Neural cell (in vitro differentiated cells): ENCODE measurements at regions not wholly inside any gene's neighbourhood (a gene's known extent, or its start where the extent isn't known, plus 50 kb on each side); places are given as distances from the start of the nearest gene placed in this dataset.

ENCODE experiments used
- H2AFZ ChIP-seq: fragments of 200-600, 300-800 bp; sonication (generic), shearing (Covaris generic); 2 replicates; pipeline ENCODE4 v1.6.0; 2014; ENCODE audit warnings: low read depth, mild to moderate bottlenecking, antibody characterized with exemption, low read length, moderate library complexity
- H3F3A ChIP-seq: fragments of 200-600 bp; shearing (Covaris generic); 2 replicates; pipeline ENCODE4 v1.6.1; 2016; ENCODE audit warnings: mild to moderate bottlenecking, moderate library complexity, mixed read lengths, antibody characterized with exemption, low read length; ENCODE audit not compliant: insufficient read depth, poor library complexity, severe bottlenecking
- H3K27ac ChIP-seq: fragments of 200-600, 300-800 bp; sonication (generic), shearing (Covaris generic); 2 replicates; pipeline ENCODE4 v1.5.1; 2014; ENCODE audit warnings: mild to moderate bottlenecking, low read length, moderate library complexity
- H3K27me3 ChIP-seq: fragments of 300-800, 200-600 bp; sonication (generic), shearing (Covaris generic); 2 replicates; pipeline ENCODE4 v1.6.0; 2014; ENCODE audit warnings: mild to moderate bottlenecking, low read depth, low read length, moderate library complexity; ENCODE audit not compliant: insufficient read depth
- H3K36me3 ChIP-seq: fragments of 300-800, 200-600 bp; sonication (generic), shearing (Covaris generic); 2 replicates; pipeline ENCODE4 v1.5.1; 2014; ENCODE audit warnings: mild to moderate bottlenecking, antibody characterized with exemption, low read length, moderate library complexity; ENCODE audit not compliant: insufficient read depth
- H3K4me2 ChIP-seq: fragments of 300-800, 200-600 bp; sonication (generic), shearing (Covaris generic); 2 replicates; pipeline ENCODE4 v1.6.0; 2014; ENCODE audit warnings: mild to moderate bottlenecking, low read length
- H3K4me3 ChIP-seq: fragments of 300-800, 200-600 bp; sonication (generic), shearing (Covaris generic); 2 replicates; pipeline ENCODE4 v1.5.1; 2014; ENCODE audit warnings: mild to moderate bottlenecking, low read length, moderate library complexity
- H3K79me2 ChIP-seq: fragments of 200-600 bp; shearing (Covaris generic); replicated peaks from 2 replicates; pipeline ENCODE4 v1.6.0; 2014; ENCODE audit warnings: mild to moderate bottlenecking, low read length, moderate library complexity; ENCODE audit not compliant: insufficient read depth
- H3K9ac ChIP-seq: fragments of 300-800, 200-600 bp; sonication (generic), shearing (Covaris generic); 2 replicates; pipeline ENCODE4 v1.6.1; 2016; ENCODE audit warnings: mild to moderate bottlenecking, low read length, mixed read lengths
- H3K9me2 ChIP-seq: fragments of 200-600 bp; shearing (Covaris generic); 2 replicates; pipeline ENCODE4 v1.6.1; 2016; ENCODE audit warnings: mild to moderate bottlenecking, low read length, mixed read lengths; ENCODE audit not compliant: insufficient read depth
- H3K9me3 ChIP-seq: fragments of 200-600, 300-800 bp; sonication (generic), shearing (Covaris generic); 2 replicates; pipeline ENCODE4 v1.6.1; 2016; ENCODE audit warnings: mild to moderate bottlenecking, mixed run types, low read length, moderate library complexity, mixed read lengths
- H4K20me1 ChIP-seq: fragments of 200-600 bp; shearing (Covaris generic); 2 replicates; pipeline ENCODE4 v1.6.1; 2016; ENCODE audit warnings: mild to moderate bottlenecking, mixed run types; ENCODE audit not compliant: insufficient read depth
- EP300 ChIP-seq: fragments of 450-650 bp; conservative IDR thresholded peaks from 2 replicates; pipeline ENCODE4 v1.6.1; 2014; ENCODE audit warnings: antibody characterized with exemption, mild to moderate bottlenecking, moderate library complexity; ENCODE audit not compliant: poor library complexity, severe bottlenecking
- EZH2 ChIP-seq: fragments of 200-600, 300-800 bp; shearing (Covaris generic), sonication (generic); IDR thresholded peaks from 2 replicates; pipeline ENCODE4 v1.6.1; 2014; ENCODE audit warnings: antibody characterized with exemption, low read length, borderline replicate concordance, mild to moderate bottlenecking; ENCODE audit not compliant: insufficient read depth, poor library complexity, severe bottlenecking
- MXI1 ChIP-seq: fragments of 450-650 bp; conservative IDR thresholded peaks from 2 replicates; pipeline ENCODE4 v1.6.1; 2014; ENCODE audit warnings: antibody characterized with exemption, mild to moderate bottlenecking; ENCODE audit not compliant: poor library complexity, severe bottlenecking
- POLR2AphosphoS5 ChIP-seq: IDR thresholded peaks from 2 replicates; pipeline ENCODE4 v1.6.1; 2012
- RAD21 ChIP-seq: fragments of 450-650 bp; conservative IDR thresholded peaks from 2 replicates; pipeline ENCODE4 v1.6.1; 2014; ENCODE audit warnings: antibody characterized with exemption, mild to moderate bottlenecking, moderate library complexity
- SMC3 ChIP-seq: fragments of 450-650 bp; conservative IDR thresholded peaks from 2 replicates; pipeline ENCODE4 v1.6.1; 2014; ENCODE audit warnings: antibody characterized with exemption, mild to moderate bottlenecking, moderate library complexity; ENCODE audit not compliant: poor library complexity
- TAF1 ChIP-seq: IDR thresholded peaks from 2 replicates; pipeline ENCODE4 v1.6.1; 2012; ENCODE audit warnings: low read depth
- TF ChIP-seq, protein P1 (sequence below): fragments of 450-650 bp; IDR thresholded peaks from 2 replicates; pipeline ENCODE4 v1.5.1; 2014; ENCODE audit warnings: antibody characterized with exemption, mild to moderate bottlenecking, moderate library complexity; ENCODE audit not compliant: poor library complexity, severe bottlenecking
- TF ChIP-seq, protein P2 (sequence below): IDR thresholded peaks from 2 replicates; pipeline ENCODE4 v1.6.1; 2012; ENCODE audit warnings: borderline replicate concordance

DNA sequence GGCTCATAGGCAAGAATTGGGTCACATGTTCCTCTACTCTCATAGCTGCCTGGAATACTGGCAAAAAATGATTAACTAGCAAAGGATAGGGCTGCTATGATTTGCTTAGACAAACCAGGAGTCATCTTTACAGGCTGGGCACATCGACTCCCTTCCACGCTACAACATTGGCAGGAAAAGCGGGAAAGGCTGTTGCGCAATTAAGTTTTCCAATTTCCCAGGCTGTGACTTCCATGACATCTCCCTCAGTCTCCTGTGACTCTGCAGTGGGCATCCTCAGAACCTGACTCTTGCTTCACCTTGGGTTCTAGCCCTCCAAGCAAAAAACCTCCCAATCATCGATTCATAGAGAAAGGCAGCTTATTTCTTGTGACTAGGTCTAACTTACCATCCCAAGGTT is 184.5 kb upstream of the E2F7 start:
- Histone ChIP-seq H3K27me3 (no peaks in the 10 kb centered on the region), H3F3A (no peaks in the 10 kb centered on the region), H3K79me2 (no peaks in the 10 kb centered on the region), H3K9ac (no peak overlapping the region), H2AFZ (no peak overlapping the region), H4K20me1 (no peaks in the 10 kb centered on the region), H3K36me3 (no peaks in the 10 kb centered on the region), H3K4me2 (no peak overlapping the region), H3K9me3 (no peaks in the 10 kb centered on the region), H3K9me2 (no peaks in the 10 kb centered on the region), H3K4me3 (no peak overlapping the region), H3K27ac (no peak overlapping the region)
- TF ChIP-seq TAF1 (no peak), EZH2 (no peak), EP300 (no peak), SMC3 (no peak), RAD21 (no peak), MXI1 (no peak), POLR2AphosphoS5 (no peak)
- TF ChIP-seq, protein P1, sequence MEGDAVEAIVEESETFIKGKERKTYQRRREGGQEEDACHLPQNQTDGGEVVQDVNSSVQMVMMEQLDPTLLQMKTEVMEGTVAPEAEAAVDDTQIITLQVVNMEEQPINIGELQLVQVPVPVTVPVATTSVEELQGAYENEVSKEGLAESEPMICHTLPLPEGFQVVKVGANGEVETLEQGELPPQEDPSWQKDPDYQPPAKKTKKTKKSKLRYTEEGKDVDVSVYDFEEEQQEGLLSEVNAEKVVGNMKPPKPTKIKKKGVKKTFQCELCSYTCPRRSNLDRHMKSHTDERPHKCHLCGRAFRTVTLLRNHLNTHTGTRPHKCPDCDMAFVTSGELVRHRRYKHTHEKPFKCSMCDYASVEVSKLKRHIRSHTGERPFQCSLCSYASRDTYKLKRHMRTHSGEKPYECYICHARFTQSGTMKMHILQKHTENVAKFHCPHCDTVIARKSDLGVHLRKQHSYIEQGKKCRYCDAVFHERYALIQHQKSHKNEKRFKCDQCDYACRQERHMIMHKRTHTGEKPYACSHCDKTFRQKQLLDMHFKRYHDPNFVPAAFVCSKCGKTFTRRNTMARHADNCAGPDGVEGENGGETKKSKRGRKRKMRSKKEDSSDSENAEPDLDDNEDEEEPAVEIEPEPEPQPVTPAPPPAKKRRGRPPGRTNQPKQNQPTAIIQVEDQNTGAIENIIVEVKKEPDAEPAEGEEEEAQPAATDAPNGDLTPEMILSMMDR, result no peak
- TF ChIP-seq, protein P2, sequence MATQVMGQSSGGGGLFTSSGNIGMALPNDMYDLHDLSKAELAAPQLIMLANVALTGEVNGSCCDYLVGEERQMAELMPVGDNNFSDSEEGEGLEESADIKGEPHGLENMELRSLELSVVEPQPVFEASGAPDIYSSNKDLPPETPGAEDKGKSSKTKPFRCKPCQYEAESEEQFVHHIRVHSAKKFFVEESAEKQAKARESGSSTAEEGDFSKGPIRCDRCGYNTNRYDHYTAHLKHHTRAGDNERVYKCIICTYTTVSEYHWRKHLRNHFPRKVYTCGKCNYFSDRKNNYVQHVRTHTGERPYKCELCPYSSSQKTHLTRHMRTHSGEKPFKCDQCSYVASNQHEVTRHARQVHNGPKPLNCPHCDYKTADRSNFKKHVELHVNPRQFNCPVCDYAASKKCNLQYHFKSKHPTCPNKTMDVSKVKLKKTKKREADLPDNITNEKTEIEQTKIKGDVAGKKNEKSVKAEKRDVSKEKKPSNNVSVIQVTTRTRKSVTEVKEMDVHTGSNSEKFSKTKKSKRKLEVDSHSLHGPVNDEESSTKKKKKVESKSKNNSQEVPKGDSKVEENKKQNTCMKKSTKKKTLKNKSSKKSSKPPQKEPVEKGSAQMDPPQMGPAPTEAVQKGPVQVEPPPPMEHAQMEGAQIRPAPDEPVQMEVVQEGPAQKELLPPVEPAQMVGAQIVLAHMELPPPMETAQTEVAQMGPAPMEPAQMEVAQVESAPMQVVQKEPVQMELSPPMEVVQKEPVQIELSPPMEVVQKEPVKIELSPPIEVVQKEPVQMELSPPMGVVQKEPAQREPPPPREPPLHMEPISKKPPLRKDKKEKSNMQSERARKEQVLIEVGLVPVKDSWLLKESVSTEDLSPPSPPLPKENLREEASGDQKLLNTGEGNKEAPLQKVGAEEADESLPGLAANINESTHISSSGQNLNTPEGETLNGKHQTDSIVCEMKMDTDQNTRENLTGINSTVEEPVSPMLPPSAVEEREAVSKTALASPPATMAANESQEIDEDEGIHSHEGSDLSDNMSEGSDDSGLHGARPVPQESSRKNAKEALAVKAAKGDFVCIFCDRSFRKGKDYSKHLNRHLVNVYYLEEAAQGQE, result no peak

DNA sequence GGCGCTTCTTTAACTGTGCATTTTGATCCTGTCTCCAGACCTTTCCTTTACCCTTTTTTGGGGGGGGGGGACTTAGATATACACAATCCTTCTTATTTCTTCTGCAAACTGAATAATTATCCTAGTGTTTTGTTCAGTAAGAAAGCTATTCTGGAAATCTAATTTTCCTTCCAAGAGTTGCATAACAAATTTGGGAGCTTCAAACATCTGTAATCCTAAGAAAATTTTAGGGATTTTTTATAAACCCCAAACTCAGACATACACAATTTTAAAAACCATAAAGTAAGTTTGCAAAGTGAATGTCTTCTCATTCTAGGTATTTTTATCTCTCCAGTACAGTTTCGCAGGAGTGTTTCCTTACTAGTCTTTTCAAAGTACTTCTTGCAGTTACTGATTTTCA is 182.7 kb upstream of the E2F7 start:
- H3K27me3 ChIP-seq, result no peaks in the 10 kb centered on the region
- H3K4me3 ChIP-seq, result no peak overlapping the region
- no peaks in the 10 kb centered on the region for H4K20me1 ChIP-seq
- no peaks in the 10 kb centered on the region for H3K79me2 ChIP-seq
- no peaks in the 10 kb centered on the region for H3K9me2 ChIP-seq
- no peak overlapping the region for H3K9ac ChIP-seq
- TF ChIP-seq RAD21 (no peak), MXI1 (no peak), SMC3 (no peak), EZH2 (no peak), EP300 (no peak), POLR2AphosphoS5 (no peak), TAF1 (no peak)
- TF ChIP-seq, protein P2, result no peak
- TF ChIP-seq, protein P1, result no peak
- no peak overlapping the region for H3K27ac ChIP-seq
- no peak overlapping the region for H2AFZ ChIP-seq
- no peak overlapping the region for H3K4me2 ChIP-seq
- no peaks in the 10 kb centered on the region for H3K36me3 ChIP-seq
- no peaks in the 10 kb centered on the region for H3K9me3 ChIP-seq
- H3F3A ChIP-seq, result no peaks in the 10 kb centered on the region
